KBM-7 (cell line): ENCODE measurements at regions not wholly inside any gene's neighbourhood (a gene's known extent, or its start where the extent isn't known, plus 50 kb on each side); places are given as distances from the start of the nearest gene placed in this dataset.

Source experiments
- DNase-seq: peaks from one replicate; pipeline ENCODE4 v3.0.0-alpha.2; 2015
- in situ Hi-C: fragments of 300-500 bp; cut with MboI; formaldehyde crosslinking; loops from 2 replicates; pipeline ENCODE4 v1.14.3; 2020; ENCODE audit warnings: low sequenced_read_pairs, low pct_unique_long_range_greater_than_20kb, mixed read lengths

GRCh38 chr16:87006789-87007745 lies 310.1 kb downstream of the C16orf95 start:
- in situ Hi-C loops, result no loop called here

GRCh38 chr16:87007907-87008306 lies 309.3 kb downstream of the C16orf95 start:
- in situ Hi-C loops, result no loop called here
- no peak for DNase-seq

More at GRCh38 chr16:87006789-87007745, 310.1 kb downstream of the C16orf95 start:
- DNase-seq, result no peak

- no peak for DNase-seq
- in situ Hi-C loops, result no loop called here
Measured at GRCh38 chr16:87008664-87009063, 308.5 kb downstream of the C16orf95 start.

GRCh38 chr16:87012954-87013938 lies 303.9 kb downstream of the C16orf95 start:
- no peak for DNase-seq
- in situ Hi-C loops, result no loop called here

GRCh38 chr16:87014112-87014511 lies 303.1 kb downstream of the C16orf95 start:
- in situ Hi-C loops, result no loop called here

GRCh38 chr16:87015021-87015420 lies 302.2 kb downstream of the C16orf95 start:
- DNase-seq, result no peak
- in situ Hi-C loops, result no loop called here

More at GRCh38 chr16:87014112-87014511, 303.1 kb downstream of the C16orf95 start:
- DNase-seq, result no peak

GRCh38 chr16:87016046-87017035 lies 300.9 kb downstream of the C16orf95 start:
- no peak for DNase-seq
- in situ Hi-C loops, result no loop called here

GRCh38 chr16:87017371-87018012 lies 299.7 kb downstream of the C16orf95 start:
- DNase-seq, result peak; percentile 32
- in situ Hi-C loops, result no loop called here

- DNase-seq, result no peak
- in situ Hi-C loops, result no loop called here
Measured at GRCh38 chr16:87025676-87026075, 291.5 kb downstream of the C16orf95 start.

GRCh38 chr16:87027056-87027616 lies 290.1 kb downstream of the C16orf95 start:
- in situ Hi-C loops, result no loop called here
- DNase-seq, result no peak

- DNase-seq, result no peak
- in situ Hi-C loops, result no loop called here
Measured at GRCh38 chr16:87028481-87029320, 288.5 kb downstream of the C16orf95 start.

GRCh38 chr16:87032554-87032953 lies 284.6 kb downstream of the C16orf95 start:
- DNase-seq, result no peak
- in situ Hi-C loops, result no loop called here

- in situ Hi-C loops, result no loop called here
- DNase-seq, result no peak
Measured at GRCh38 chr16:87033021-87033471, 284.1 kb downstream of the C16orf95 start.

- DNase-seq, result no peak
- in situ Hi-C loops, result no loop called here
Measured at GRCh38 chr16:87033541-87034300, 283.5 kb downstream of the C16orf95 start.

- in situ Hi-C loops, result no loop called here
- DNase-seq, result no peak
Measured at GRCh38 chr16:87034317-87034716, 282.9 kb downstream of the C16orf95 start.

GRCh38 chr16:87035053-87035452 lies 282.1 kb downstream of the C16orf95 start:
- in situ Hi-C loops, result no loop called here
- no peak for DNase-seq
